Mesendoderm (in vitro differentiated cells): ENCODE measurements at regions not wholly inside any gene's neighbourhood (a gene's known extent, or its start where the extent isn't known, plus 50 kb on each side); places are given as distances from the start of the nearest gene placed in this dataset.

Experiments used
- DNase-seq: peaks from one replicate; pipeline ENCODE4 v3.0.0; 2013
- H2AK5ac ChIP-seq: 2 replicates; pipeline ENCODE4 v1.6.1; 2013; ENCODE audit warnings: low read length, inconsistent platforms
- H2BK120ac ChIP-seq: 2 replicates; pipeline ENCODE4 v1.6.1; 2013; ENCODE audit warnings: low read depth, mild to moderate bottlenecking, low read length, moderate library complexity, mixed read lengths
- H2BK15ac ChIP-seq: replicated peaks from 2 replicates; pipeline ENCODE4 v1.6.1; 2013; ENCODE audit warnings: low read depth, mild to moderate bottlenecking, moderate library complexity
- H2BK5ac ChIP-seq: 2 replicates; pipeline ENCODE4 v1.6.1; 2013; ENCODE audit warnings: low read length, inconsistent platforms
- H3K18ac ChIP-seq: 2 replicates; pipeline ENCODE4 v1.6.1; 2013; ENCODE audit warnings: mild to moderate bottlenecking, low read length, mixed read lengths
- H3K23ac ChIP-seq: one replicate; pipeline ENCODE4 v1.6.1; 2013; ENCODE audit warnings: low read length
- H3K27ac ChIP-seq: 2 replicates; pipeline ENCODE4 v1.5.1; 2013; ENCODE audit warnings: low read depth, mild to moderate bottlenecking, inconsistent platforms, low read length, moderate library complexity
- H3K27me3 ChIP-seq: 2 replicates; pipeline ENCODE4 v1.6.1; 2013; ENCODE audit warnings: low read length, control low read depth, mild to moderate bottlenecking, inconsistent platforms; ENCODE audit not compliant: insufficient read depth, poor library complexity
- H3K36me3 ChIP-seq: 2 replicates; pipeline ENCODE4 v1.6.1; 2013; ENCODE audit warnings: low read length, inconsistent platforms; ENCODE audit not compliant: control insufficient read depth, insufficient read depth
- H3K4ac ChIP-seq: one replicate; pipeline ENCODE4 v1.6.1; 2013; ENCODE audit warnings: low read depth, mild to moderate bottlenecking, low read length, moderate library complexity
- H3K4me1 ChIP-seq: 2 replicates; pipeline ENCODE4 v1.6.1; 2013; ENCODE audit warnings: low read depth, low read length, inconsistent platforms; ENCODE audit not compliant: control insufficient read depth
- H3K4me2 ChIP-seq: 2 replicates; pipeline ENCODE4 v1.6.1; 2013; ENCODE audit warnings: low read length
- H3K4me3 ChIP-seq: 2 replicates; pipeline ENCODE4 v1.5.1; 2013; ENCODE audit warnings: mild to moderate bottlenecking, low read length
- H3K56ac ChIP-seq: one replicate; pipeline ENCODE4 v1.6.1; 2013; ENCODE audit warnings: low read length
- H3K79me1 ChIP-seq: 2 replicates; pipeline ENCODE4 v1.6.1; 2013; ENCODE audit warnings: low read length, inconsistent platforms
- H3K79me2 ChIP-seq: 2 replicates; pipeline ENCODE4 v1.6.1; 2013; ENCODE audit warnings: mild to moderate bottlenecking, low read length; ENCODE audit not compliant: control insufficient read depth, insufficient read depth
- H3K9ac ChIP-seq: 2 replicates; pipeline ENCODE4 v1.6.1; 2013; ENCODE audit warnings: low read length, inconsistent platforms
- H4K5ac ChIP-seq: one replicate; pipeline ENCODE4 v1.6.1; 2013; ENCODE audit warnings: low read length
- H4K8ac ChIP-seq: one replicate; pipeline ENCODE4 v1.6.1; 2013; ENCODE audit warnings: low read depth, mild to moderate bottlenecking, control low read depth, low read length, moderate library complexity
- WGBS: extraction: QIAGEN DNeasy Blood & Tissue Kit; methylation state at CpG from one replicate; pipeline ENCODE4 v1.1.7; 2013; ENCODE audit warnings: low lambda C conversion rate, missing lambda C conversion rate; ENCODE audit not compliant: insufficient coverage; ENCODE audit errors: extremely low coverage; 5-methylcytosine and 5-hydroxymethylcytosine counted together

- Histone ChIP-seq H3K4ac (no peak overlapping the region), H4K8ac (no peak overlapping the region), H3K9ac (no peak overlapping the region), H3K27me3 (no peaks in the 10 kb centered on the region), H2AK5ac (no peak overlapping the region), H3K56ac (no peak overlapping the region), H3K79me1 (no peaks in the 10 kb centered on the region), H3K4me1 (no peaks in the 10 kb centered on the region), H2BK120ac (no peak overlapping the region), H3K36me3 (no peaks in the 10 kb centered on the region), H3K23ac (no peak overlapping the region), H3K79me2 (no peaks in the 10 kb centered on the region), H4K5ac (no peak overlapping the region), H3K4me2 (no peak overlapping the region), H2BK5ac (no peak overlapping the region), H3K18ac (no peak overlapping the region), H2BK15ac (no peak overlapping the region), H3K4me3 (no peak overlapping the region), H3K27ac (no peak overlapping the region)
- WGBS = no CpG with 5 or more reads among the region's 1 CpG
- DNase-seq = no peak
Observed at GRCh38 chr12:58051378-58051777, 110.0 kb downstream of the ATP23 start.

- H3K79me1 ChIP-seq = no peaks in the 10 kb centered on the region
- no peak overlapping the region for H3K9ac ChIP-seq
- no peak overlapping the region for H4K5ac ChIP-seq
- no peaks in the 10 kb centered on the region for H3K27me3 ChIP-seq
- no peak overlapping the region for H3K4me2 ChIP-seq
- H2AK5ac ChIP-seq = no peak overlapping the region
- WGBS = no CpG with 5 or more reads among the region's 1 CpG
- H2BK5ac ChIP-seq = no peak overlapping the region
- no peak overlapping the region for H2BK15ac ChIP-seq
- no peaks in the 10 kb centered on the region for H3K79me2 ChIP-seq
- H2BK120ac ChIP-seq = no peak overlapping the region
- no peak for DNase-seq
- no peaks in the 10 kb centered on the region for H3K36me3 ChIP-seq
- no peak overlapping the region for H3K27ac ChIP-seq
- H4K8ac ChIP-seq = no peak overlapping the region
- H3K56ac ChIP-seq = no peak overlapping the region
- H3K4ac ChIP-seq = no peak overlapping the region
- no peak overlapping the region for H3K23ac ChIP-seq
- no peak overlapping the region for H3K4me3 ChIP-seq
- no peaks in the 10 kb centered on the region for H3K4me1 ChIP-seq
- H3K18ac ChIP-seq = no peak overlapping the region
Observed at GRCh38 chr12:58064666-58065065, 123.3 kb downstream of the ATP23 start.

- H3K4me1 ChIP-seq = no peaks in the 10 kb centered on the region
- H2AK5ac ChIP-seq = no peak overlapping the region
- H3K18ac ChIP-seq = no peak overlapping the region
- no peak overlapping the region for H2BK15ac ChIP-seq
- no peak overlapping the region for H4K8ac ChIP-seq
- no peak overlapping the region for H4K5ac ChIP-seq
- H3K27me3 ChIP-seq = no peaks in the 10 kb centered on the region
- DNase-seq = no peak
- no peaks in the 10 kb centered on the region for H3K79me2 ChIP-seq
- H3K27ac ChIP-seq = no peak overlapping the region
- H3K4me2 ChIP-seq = no peak overlapping the region
- H3K4me3 ChIP-seq = no peak overlapping the region
- no peak overlapping the region for H3K4ac ChIP-seq
- no peak overlapping the region for H2BK5ac ChIP-seq
- H3K9ac ChIP-seq = no peak overlapping the region
- H3K56ac ChIP-seq = no peak overlapping the region
- H3K23ac ChIP-seq = no peak overlapping the region
- no peaks in the 10 kb centered on the region for H3K79me1 ChIP-seq
- no peaks in the 10 kb centered on the region for H3K36me3 ChIP-seq
- no peak overlapping the region for H2BK120ac ChIP-seq
Observed at GRCh38 chr12:58066296-58066695, 124.9 kb downstream of the ATP23 start.

GRCh38 chr12:58067610-58068387 is 126.4 kb downstream of the ATP23 start:
- Histone ChIP-seq H4K5ac (no peak overlapping the region), H2AK5ac (no peak overlapping the region), H3K79me2 (no peaks in the 10 kb centered on the region), H2BK5ac (no peak overlapping the region), H3K36me3 (no peaks in the 10 kb centered on the region), H3K4ac (no peak overlapping the region), H3K27ac (no peak overlapping the region), H2BK120ac (no peak overlapping the region), H3K9ac (no peak overlapping the region), H3K4me3 (no peak overlapping the region), H4K8ac (no peak overlapping the region), H3K27me3 (no peaks in the 10 kb centered on the region), H3K23ac (no peak overlapping the region), H3K4me1 (no peaks in the 10 kb centered on the region), H3K56ac (no peak overlapping the region), H3K18ac (no peak overlapping the region), H2BK15ac (no peak overlapping the region), H3K4me2 (no peak overlapping the region), H3K79me1 (no peaks in the 10 kb centered on the region)
- peak; percentile 15 for DNase-seq
- no CpG with 5 or more reads among the region's 1 CpG for whole genome bisulfite sequencing

GRCh38 chr12:58068706-58069105 is 127.3 kb downstream of the ATP23 start:
- Histone ChIP-seq H2BK120ac (no peak overlapping the region), H3K27ac (no peak overlapping the region), H4K5ac (no peak overlapping the region), H3K79me2 (no peaks in the 10 kb centered on the region), H3K79me1 (no peaks in the 10 kb centered on the region), H2BK15ac (no peak overlapping the region), H2AK5ac (no peak overlapping the region), H3K9ac (no peak overlapping the region), H3K18ac (no peak overlapping the region), H2BK5ac (no peak overlapping the region), H3K56ac (no peak overlapping the region), H3K23ac (no peak overlapping the region), H3K36me3 (no peaks in the 10 kb centered on the region), H3K4me3 (no peak overlapping the region), H3K4me1 (no peaks in the 10 kb centered on the region), H4K8ac (no peak overlapping the region), H3K27me3 (no peaks in the 10 kb centered on the region), H3K4ac (no peak overlapping the region), H3K4me2 (no peak overlapping the region)
- DNase-seq = no peak

- no peak overlapping the region for H3K4me2 ChIP-seq
- no peak for DNase-seq
- no peak overlapping the region for H3K4me3 ChIP-seq
- no peak overlapping the region for H2BK5ac ChIP-seq
- H3K79me1 ChIP-seq = no peaks in the 10 kb centered on the region
- H3K36me3 ChIP-seq = no peaks in the 10 kb centered on the region
- WGBS = no CpG with 5 or more reads among the region's 2 CpGs
- no peak overlapping the region for H2BK15ac ChIP-seq
- H3K4me1 ChIP-seq = no peaks in the 10 kb centered on the region
- no peak overlapping the region for H4K5ac ChIP-seq
- no peak overlapping the region for H3K56ac ChIP-seq
- H3K18ac ChIP-seq = no peak overlapping the region
- H3K23ac ChIP-seq = no peak overlapping the region
- no peaks in the 10 kb centered on the region for H3K79me2 ChIP-seq
- H2AK5ac ChIP-seq = no peak overlapping the region
- no peak overlapping the region for H3K27ac ChIP-seq
- no peak overlapping the region for H3K4ac ChIP-seq
- H3K9ac ChIP-seq = no peak overlapping the region
- no peak overlapping the region for H2BK120ac ChIP-seq
- H3K27me3 ChIP-seq = no peaks in the 10 kb centered on the region
- H4K8ac ChIP-seq = no peak overlapping the region
Observed at GRCh38 chr12:58069268-58069963, 128.0 kb downstream of the ATP23 start.
